ENCODE measurements at regions not wholly inside any gene's neighbourhood (a gene's known extent, or its start where the extent isn't known, plus 50 kb on each side); places are given as distances from the start of the nearest gene placed in this dataset.

DNA sequence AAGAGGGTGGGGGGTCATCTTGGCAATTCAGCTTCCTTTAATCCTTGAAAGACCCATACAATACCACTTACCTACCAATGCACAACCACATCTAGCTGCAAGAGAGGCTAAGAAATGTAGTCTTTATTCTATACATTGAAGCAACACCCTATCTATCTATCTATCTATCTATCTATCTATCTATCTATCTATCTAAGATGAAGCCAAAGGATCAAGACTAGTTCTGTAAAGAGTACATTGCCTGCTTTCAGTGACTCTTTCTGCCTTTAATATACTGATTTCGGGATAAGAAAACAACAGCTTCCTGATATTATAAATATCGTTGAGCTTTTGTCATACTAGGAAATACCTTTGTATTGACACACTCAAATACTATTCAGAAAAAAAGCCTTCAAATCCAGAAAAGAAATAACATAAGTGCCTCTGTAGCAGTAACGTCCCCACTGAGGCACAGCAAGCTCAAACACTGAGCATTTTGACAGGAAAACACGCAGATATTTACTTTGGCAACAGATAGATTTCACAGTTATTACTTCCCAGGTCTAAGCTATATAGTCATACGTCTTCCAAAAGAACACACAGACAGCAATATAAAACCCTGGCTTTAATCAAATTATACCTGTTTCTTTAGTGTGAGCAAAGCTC, 139.4 kb upstream of the SERTAD2 start:
- no peaks in the 10 kb centered on the region for H4K20me1 ChIP-seq (ENCODE audit: low read length)
- peak overlapping the region; percentile 15; the same call in 1 of the 2 replicates for H2AFZ ChIP-seq (ENCODE audit: low read length)
- TF ChIP-seq EZH2phosphoT487 (IDR thresholded peaks at IDR 0.05; ENCODE audit: borderline replicate concordance, low read length): no peak
- DNase-seq (peak; percentile 63), ATAC-seq (peak; percentile 27)
- H3K4me1 ChIP-seq (ENCODE audit: insufficient read depth, low read length): peaks cover 58% of the 10 kb centered on the region
- H3K9ac ChIP-seq (ENCODE audit: low read length): peak overlapping the region; percentile 53
- TSS peak; percentile 47 for BruUV-seq (replicated peaks)
- H3K27ac ChIP-seq (ENCODE audit: low read length): peak overlapping the region; percentile 86
- H3K9me3 ChIP-seq (ENCODE audit: low read length): no peaks in the 10 kb centered on the region
- intact Hi-C loops (cut with micrococcal nuclease): loop anchor here (1.0 to 2.0 kb wide), 3 partner anchors 26 to 72 kb away; no protein-coding TSS in a partner anchor
- ChIA-PET CTCF (interaction anchor here (0.5 to 3.3 kb wide), 6 partner anchors 23 to 199 kb away, joined by 3 to 28 read pairs (median 3); no protein-coding TSS in a partner anchor), POLR2A (ENCODE audit: unreplicated experiment) (interaction anchor here (0.6 to 1.0 kb wide), 5 partner anchors 25 to 142 kb away, joined by 3 to 5 read pairs (median 4); no protein-coding TSS in a partner anchor)
- H3K36me3 ChIP-seq (ENCODE audit: low read depth, low read length): no peaks in the 10 kb centered on the region
- peak overlapping the region; percentile 16; the same call in 1 of the 2 replicates for H3K4me3 ChIP-seq (ENCODE audit: low read length)
- H3F3A ChIP-seq (ENCODE audit: low read length, unreplicated experiment): no peaks in the 10 kb centered on the region
- no peaks in the 10 kb centered on the region for H3K9me2 ChIP-seq (replicated peaks; ENCODE audit: low read length)
- H3K27me3 ChIP-seq (ENCODE audit: low read length): no peaks in the 10 kb centered on the region
- H3K79me2 ChIP-seq (ENCODE audit: low read length): no peaks in the 10 kb centered on the region
- H3K4me2 ChIP-seq (ENCODE audit: low read length): peak overlapping the region; percentile 68

DNA sequence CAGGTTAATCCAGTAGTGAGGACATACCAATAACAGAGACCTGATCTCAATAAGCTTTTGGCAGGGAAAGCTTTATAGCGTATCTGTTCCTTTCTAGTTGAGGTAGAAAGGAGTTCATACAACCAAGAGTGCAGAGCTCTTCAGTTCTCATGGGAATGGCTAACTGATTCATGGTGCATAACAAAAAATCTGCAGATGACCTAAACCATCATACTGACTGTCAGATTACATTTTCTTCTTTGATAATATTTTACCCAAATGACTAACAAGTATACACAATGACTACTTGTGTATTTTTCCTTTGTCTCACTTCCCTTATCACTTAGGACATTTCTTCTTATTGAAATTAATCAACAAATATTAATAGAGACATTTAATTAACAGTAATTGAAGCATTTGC, 140.0 kb upstream of the SERTAD2 start:
- peak overlapping the region; percentile 53 for H3K9ac ChIP-seq (ENCODE audit: low read length)
- no peaks in the 10 kb centered on the region for H3K27me3 ChIP-seq (ENCODE audit: low read length)
- no peaks in the 10 kb centered on the region for H3K36me3 ChIP-seq (ENCODE audit: low read depth, low read length)
- H3K4me1 ChIP-seq (ENCODE audit: insufficient read depth, low read length): peaks cover 64% of the 10 kb centered on the region
- no peaks in the 10 kb centered on the region for H3K79me2 ChIP-seq (ENCODE audit: low read length)
- H3F3A ChIP-seq (ENCODE audit: low read length, unreplicated experiment): peaks cover 5% of the 10 kb centered on the region
- no peaks in the 10 kb centered on the region for H3K9me2 ChIP-seq (replicated peaks; ENCODE audit: low read length)
- intact Hi-C loops (cut with micrococcal nuclease): loop anchor here (2.0 kb wide), 2 partner anchors 27 to 43 kb away; no protein-coding TSS in a partner anchor
- TF ChIP-seq EZH2phosphoT487 (IDR thresholded peaks at IDR 0.05; ENCODE audit: borderline replicate concordance, low read length) (no peak), EZH2 (IDR thresholded peaks at IDR 0.05; ENCODE audit: low read length, unreplicated experiment) (no peak)
- TF ChIP-seq, protein P1, sequence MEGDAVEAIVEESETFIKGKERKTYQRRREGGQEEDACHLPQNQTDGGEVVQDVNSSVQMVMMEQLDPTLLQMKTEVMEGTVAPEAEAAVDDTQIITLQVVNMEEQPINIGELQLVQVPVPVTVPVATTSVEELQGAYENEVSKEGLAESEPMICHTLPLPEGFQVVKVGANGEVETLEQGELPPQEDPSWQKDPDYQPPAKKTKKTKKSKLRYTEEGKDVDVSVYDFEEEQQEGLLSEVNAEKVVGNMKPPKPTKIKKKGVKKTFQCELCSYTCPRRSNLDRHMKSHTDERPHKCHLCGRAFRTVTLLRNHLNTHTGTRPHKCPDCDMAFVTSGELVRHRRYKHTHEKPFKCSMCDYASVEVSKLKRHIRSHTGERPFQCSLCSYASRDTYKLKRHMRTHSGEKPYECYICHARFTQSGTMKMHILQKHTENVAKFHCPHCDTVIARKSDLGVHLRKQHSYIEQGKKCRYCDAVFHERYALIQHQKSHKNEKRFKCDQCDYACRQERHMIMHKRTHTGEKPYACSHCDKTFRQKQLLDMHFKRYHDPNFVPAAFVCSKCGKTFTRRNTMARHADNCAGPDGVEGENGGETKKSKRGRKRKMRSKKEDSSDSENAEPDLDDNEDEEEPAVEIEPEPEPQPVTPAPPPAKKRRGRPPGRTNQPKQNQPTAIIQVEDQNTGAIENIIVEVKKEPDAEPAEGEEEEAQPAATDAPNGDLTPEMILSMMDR (conservative IDR thresholded peaks at IDR 0.05; ENCODE audit: low read depth, low read length): no peak
- peak overlapping the region; percentile 68 for H3K4me2 ChIP-seq (ENCODE audit: low read length)
- H3K4me3 ChIP-seq (ENCODE audit: low read length): peak overlapping the region; percentile 16; the same call in 1 of the 2 replicates
- peak overlapping the region; percentile 15; the same call in 1 of the 2 replicates for H2AFZ ChIP-seq (ENCODE audit: low read length)
- DNase-seq (peak; percentile 56), ATAC-seq (peak; percentile 20)
- H3K27ac ChIP-seq (ENCODE audit: low read length): peak overlapping the region; percentile 86
- no peaks in the 10 kb centered on the region for H3K9me3 ChIP-seq (ENCODE audit: low read length)
- TSS peak; percentile 59 for BruUV-seq (replicated peaks)
- CTCF ChIA-PET: interaction anchor here (0.6 to 3.3 kb wide), 3 partner anchors 24 to 199 kb away, joined by 3 to 28 read pairs (median 3); no protein-coding TSS in a partner anchor
- POLR2A ChIA-PET (ENCODE audit: unreplicated experiment): interaction anchor here (0.6 to 1.0 kb wide), 4 partner anchors 26 to 143 kb away, joined by 3 to 5 read pairs (median 4); no protein-coding TSS in a partner anchor
- no peaks in the 10 kb centered on the region for H4K20me1 ChIP-seq (ENCODE audit: low read length)

DNA sequence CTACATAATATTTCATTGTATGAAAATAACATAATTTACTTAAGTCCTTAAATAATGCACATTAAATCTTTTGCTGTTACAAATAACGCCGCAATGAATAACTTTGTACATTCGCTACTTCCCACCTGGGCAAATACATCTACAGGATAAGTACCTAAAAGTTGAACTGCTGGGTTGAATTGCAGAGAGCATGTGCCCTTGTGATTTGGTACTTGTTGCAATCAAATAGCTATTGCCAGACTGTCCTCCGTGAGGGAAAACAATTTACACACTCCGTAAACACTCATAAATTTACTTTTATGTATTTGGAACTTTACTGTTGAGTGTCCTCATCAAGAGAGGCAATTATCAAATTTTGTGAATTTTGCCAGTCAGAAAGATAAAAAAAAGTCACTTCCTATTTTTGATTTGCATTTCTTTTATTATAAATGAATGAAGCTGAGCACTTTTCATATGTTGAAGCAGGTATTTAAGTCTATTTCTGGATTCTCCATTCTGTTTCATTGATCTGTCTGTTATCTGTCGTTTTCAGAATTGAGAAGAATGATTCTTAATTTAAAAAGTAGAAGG, 140.8 kb upstream of the SERTAD2 start:
- POLR2A ChIA-PET (ENCODE audit: unreplicated experiment): no interaction called here

More for the DNA sequence above, 140.8 kb upstream of the SERTAD2 start:
- TF ChIP-seq, protein P1 (conservative IDR thresholded peaks at IDR 0.05; ENCODE audit: low read depth, low read length): no peak
- TF ChIP-seq EZH2 (IDR thresholded peaks at IDR 0.05; ENCODE audit: low read length, unreplicated experiment) (no peak), EZH2phosphoT487 (IDR thresholded peaks at IDR 0.05; ENCODE audit: borderline replicate concordance, low read length) (no peak)
- no peaks in the 10 kb centered on the region for H4K20me1 ChIP-seq (ENCODE audit: low read length)
- H3K9me2 ChIP-seq (replicated peaks; ENCODE audit: low read length): no peaks in the 10 kb centered on the region
- no peak overlapping the region for H3K4me3 ChIP-seq (ENCODE audit: low read length)
- intact Hi-C loops (cut with micrococcal nuclease): no loop called here
- H3K4me2 ChIP-seq (ENCODE audit: low read length): peak overlapping the region; percentile 68
- H3K27ac ChIP-seq (ENCODE audit: low read length): peak overlapping the region; percentile 86
- H3K4me1 ChIP-seq (ENCODE audit: insufficient read depth, low read length): peaks cover 71% of the 10 kb centered on the region
- no peaks in the 10 kb centered on the region for H3K9me3 ChIP-seq (ENCODE audit: low read length)
- H3K9ac ChIP-seq (ENCODE audit: low read length): 0 out of 2 replicates have a peak overlapping the region, but pooled peaks have one; percentile 3
- ATAC-seq (no peak), DNase-seq (no peak)
- no peaks in the 10 kb centered on the region for H3K79me2 ChIP-seq (ENCODE audit: low read length)
- no peaks in the 10 kb centered on the region for H3K27me3 ChIP-seq (ENCODE audit: low read length)
- CTCF ChIA-PET: interaction anchor here (3.3 kb wide), 1 partner anchor 43 kb away, joined by 28 read pairs; no protein-coding TSS in a partner anchor
- H2AFZ ChIP-seq (ENCODE audit: low read length): no peak overlapping the region
- peaks cover 5% of the 10 kb centered on the region for H3F3A ChIP-seq (ENCODE audit: low read length, unreplicated experiment)
- no TSS peak for BruUV-seq (replicated peaks)
- no peaks in the 10 kb centered on the region for H3K36me3 ChIP-seq (ENCODE audit: low read depth, low read length)

Data from PC-3 (cell line).